Embryonic facial prominence (tissue), 1 donor: ENCODE measurements at regions not wholly inside any gene's neighbourhood (a gene's known extent, or its start where the extent isn't known, plus 50 kb on each side); places are given as distances from the start of the nearest gene placed in this dataset.

Experiments
- DNase-seq: peaks from one replicate; pipeline ENCODE4 v3.0.0-alpha.2; 2016; ENCODE audit errors: extremely low spot score

- DNase-seq: no peak
Observed at GRCh38 chr1:10897321-10897980, 101.0 kb upstream of the CASZ1 start.

DNA sequence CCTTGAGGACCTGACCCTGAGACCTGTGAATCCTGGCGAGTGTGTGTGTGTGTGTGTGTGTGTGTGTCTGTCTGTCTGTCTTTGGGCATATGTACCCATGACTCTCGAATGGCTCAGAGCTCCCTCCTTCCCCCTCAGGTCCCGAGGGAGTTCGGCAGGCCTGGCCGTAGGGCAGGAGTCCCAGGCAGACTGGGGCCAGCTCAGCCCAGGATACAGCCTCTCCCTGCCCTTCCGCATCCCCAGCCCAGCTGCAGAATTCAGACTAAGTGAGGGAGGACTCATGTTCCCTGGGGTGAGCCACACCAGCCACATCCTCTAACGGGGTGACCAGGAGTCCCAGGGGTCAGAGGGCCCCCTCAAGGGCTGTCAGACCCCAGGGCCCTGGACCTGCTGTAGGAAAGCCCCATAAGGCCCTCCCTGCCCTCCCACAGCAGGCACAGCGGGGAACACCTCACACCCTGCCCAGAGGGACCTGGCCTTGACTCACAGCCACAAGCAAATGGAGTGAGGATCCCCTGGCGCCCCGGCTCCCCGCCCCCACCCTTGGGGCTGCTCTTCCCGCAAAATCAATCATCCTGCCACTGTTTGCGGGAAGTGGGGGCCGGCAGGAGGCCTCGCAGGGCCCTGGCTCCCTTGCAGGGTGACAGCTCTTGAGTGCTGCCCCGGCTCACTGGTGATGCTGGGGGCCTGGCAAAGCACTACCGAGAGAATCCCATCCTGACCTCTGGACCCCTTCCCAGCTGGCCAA, 101.7 kb upstream of the CASZ1 start:
- no peak for DNase-seq

GRCh38 chr1:10898921-10899320, 102.5 kb upstream of the CASZ1 start:
- DNase-seq: no peak

GRCh38 chr1:10899490-10900250, 103.2 kb upstream of the CASZ1 start:
- no peak for DNase-seq

- DNase-seq: no peak
Observed at GRCh38 chr1:10900251-10900651, 103.8 kb upstream of the CASZ1 start.

GRCh38 chr1:10900691-10901090, 104.2 kb upstream of the CASZ1 start:
- DNase-seq: no peak

DNA sequence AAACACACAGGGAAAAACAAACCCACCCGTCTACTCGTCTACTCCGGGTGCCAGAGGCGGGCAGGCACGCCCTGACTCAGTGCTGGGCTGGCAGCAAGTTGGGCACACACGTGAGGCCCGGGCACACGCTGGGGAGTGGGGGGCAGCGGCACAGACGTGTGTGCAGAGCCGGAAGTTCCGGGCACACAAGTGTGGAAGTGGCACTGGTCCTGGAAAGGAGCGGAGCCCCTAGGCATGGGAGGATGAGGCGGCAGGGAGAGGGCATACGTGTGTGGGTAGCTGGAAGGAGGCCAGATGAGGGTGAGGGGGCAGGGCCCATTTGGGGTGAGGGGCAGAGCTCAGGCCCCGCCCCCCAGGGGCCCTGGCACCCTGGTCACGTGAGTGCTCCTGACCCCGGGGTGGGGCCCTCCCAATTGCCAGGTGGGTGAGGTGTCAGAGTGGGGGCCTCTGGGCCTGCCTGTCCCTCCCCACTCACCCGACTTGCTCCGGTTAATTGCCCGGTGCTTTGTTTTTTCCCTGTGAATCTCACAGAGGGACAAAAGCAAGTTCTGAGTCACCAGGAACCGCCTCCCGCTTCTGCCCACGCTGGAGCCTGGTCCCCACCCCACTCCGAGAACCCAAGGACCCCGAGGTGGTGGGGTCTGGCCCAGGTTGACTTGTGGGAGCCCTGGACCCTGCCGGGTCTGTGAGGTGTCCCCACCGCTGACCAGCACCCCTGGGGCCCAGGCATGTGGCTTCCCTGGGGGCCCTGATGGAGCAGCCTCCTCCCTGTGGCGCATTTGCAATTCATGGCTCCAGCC, 104.8 kb upstream of the CASZ1 start:
- no peak for DNase-seq

DNA sequence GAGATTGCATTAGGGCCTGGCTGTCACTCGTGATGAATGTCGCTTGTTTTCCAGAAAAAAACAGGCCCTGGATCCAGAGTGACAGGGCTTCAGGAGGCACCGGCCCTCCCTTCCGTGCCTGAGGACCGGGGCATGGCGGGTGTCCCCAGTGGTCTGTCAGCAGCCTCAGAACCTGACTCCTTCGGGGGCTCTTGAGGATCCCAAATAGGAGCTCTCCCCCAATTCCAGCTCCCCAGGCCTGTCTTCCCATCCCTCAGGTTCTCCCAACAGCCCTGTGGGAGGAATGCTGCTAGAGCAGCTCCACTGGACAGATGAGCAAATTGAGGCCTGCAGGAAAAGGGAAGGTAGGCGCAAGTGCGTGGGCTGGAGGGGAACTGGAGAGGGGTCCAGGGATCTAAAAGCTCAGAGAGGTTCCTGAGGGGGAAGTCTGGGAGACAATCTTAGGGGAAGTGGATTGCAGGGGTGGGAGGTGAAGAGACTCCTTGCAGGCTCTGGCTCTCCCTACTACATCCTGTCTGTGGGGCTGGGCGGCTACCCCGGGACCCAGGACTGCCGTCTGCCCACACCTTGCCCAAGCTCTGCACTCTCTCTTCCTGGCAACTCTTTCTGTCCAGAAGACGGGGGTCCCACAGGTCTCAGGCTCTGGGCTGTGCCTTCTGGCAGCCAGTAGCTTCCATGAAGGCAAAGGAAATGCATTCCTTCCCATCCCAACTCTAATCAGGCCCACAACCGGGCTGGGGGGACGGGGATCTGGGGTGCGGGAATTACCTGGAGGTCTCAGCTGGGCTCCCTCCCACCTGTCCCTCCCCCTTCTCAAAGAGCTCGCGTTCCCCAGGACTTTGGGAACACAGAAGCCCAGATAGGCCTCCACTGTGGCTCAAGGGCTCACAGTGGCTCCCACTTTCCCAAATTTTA, 105.7 kb upstream of the CASZ1 start:
- no peak for DNase-seq

GRCh38 chr1:10903421-10903820, 107.0 kb upstream of the CASZ1 start:
- DNase-seq: no peak

- no peak for DNase-seq
Observed at GRCh38 chr1:10903821-10904220, 107.4 kb upstream of the CASZ1 start.

DNA sequence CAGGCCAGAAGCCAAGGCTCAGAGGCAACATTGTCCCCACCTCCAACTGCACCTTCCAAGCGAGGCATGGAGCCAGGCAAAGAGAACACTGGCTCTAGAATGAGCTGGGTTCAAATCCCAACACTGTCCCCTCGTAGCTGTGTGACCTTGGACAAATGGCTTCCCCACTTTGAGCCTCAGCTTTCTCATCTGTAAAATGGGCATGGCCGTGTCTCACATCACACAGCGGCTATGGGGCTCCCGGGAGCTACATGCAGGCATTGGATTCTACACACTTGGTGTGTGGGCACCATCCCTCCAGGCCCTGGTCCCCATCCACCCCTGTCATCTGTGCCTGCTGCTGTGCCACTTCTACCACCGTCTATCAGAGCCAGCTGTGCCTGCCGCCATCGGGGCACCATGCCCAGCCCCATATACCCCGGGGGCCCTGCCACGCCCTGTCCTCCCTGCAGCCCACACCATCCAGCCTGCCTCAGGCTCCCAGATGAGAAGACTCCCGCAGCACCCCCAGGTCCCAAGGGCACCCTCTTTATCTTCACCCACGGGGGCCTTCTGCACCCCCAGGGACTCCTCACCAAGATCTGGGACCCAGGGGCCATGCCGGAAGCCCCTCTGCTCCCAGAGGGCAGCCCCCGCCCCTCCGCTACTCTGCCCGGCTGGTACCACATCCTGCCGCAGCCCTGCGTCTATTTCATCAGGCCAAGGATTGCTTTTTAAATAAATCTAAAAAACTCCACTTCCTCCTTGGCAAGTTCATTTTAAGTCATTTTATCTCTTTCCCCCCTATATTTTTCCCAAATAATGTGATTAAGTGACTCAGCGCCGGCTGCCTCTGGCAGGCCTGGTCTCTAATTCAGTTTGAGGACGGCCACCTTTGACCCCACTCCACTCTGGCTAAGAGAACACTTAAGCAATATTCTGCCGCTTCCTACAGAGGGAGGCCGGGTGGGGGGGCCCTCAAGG, 107.8 kb upstream of the TARDBP start:
- no peak for DNase-seq

DNA sequence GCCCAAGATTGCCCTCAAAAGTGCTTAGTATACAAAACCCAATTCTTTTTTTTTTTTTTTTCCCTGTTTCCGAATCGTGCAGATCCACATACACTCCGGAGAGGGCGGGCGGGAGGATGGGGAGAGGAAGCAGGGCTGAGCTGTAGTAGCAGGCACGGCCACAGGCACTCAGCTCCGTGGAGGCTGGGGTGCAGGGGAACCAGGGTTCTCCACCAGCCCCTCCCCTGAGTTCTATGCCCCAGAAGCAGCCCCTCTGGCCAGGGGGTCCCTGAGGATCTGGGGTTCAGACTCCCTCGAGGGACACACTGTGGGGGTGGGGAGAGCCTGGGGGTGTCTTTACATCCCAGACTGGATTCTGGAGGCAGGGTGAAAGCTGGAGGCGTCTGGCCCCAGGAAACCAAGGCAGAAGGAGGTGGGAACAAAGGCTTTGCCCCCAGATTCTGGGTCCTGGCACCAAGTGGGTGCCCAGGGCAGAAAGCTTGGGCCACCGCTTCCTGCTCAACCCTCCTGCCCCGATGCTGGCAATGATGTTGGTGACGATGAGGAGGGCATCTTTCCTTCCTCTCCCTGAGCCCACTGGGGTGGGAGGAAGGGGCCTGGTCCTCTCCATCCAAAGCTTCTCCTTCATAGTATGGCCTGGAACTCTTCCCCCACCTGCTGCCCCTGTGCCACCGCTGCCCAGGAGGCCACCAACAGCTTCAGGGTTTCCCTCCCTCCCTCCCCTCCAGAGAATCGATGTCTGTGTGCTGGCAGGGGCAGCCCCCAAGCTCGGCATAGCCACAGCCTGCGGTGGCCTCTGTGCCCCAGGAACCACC, 106.4 kb upstream of the TARDBP start:
- no peak for DNase-seq

DNA sequence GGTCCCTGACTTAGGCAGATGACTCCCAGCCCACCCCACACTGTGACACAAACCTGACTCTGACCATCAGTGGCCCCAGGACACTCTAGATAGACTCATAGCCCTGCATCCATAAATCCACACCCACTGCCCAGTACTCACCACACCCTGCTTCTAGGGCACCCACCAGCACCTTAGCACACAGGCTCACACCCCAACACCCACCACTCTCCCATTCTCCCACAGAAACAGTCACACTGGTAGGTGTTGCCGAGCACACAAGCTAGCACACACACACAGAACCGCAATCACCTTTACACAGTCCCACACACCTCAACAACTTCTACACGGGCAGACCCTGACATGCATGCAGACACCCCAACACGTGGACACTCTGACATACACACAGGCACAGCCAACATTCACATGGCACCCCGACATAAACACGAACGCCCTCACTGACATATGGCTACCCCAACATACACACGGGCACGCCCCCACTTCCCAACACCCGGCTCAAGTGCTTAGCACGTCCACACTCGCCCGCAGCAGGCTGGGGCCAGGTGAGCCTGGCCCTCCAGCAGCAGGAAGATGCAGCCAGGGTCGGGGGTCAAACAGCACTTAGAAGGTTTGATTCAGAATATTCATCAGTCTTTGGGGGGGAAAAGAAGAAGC, 105.5 kb upstream of the TARDBP start:
- DNase-seq: no peak

GRCh38 chr1:10908266-10908665, 104.2 kb upstream of the TARDBP start:
- no peak for DNase-seq

DNA sequence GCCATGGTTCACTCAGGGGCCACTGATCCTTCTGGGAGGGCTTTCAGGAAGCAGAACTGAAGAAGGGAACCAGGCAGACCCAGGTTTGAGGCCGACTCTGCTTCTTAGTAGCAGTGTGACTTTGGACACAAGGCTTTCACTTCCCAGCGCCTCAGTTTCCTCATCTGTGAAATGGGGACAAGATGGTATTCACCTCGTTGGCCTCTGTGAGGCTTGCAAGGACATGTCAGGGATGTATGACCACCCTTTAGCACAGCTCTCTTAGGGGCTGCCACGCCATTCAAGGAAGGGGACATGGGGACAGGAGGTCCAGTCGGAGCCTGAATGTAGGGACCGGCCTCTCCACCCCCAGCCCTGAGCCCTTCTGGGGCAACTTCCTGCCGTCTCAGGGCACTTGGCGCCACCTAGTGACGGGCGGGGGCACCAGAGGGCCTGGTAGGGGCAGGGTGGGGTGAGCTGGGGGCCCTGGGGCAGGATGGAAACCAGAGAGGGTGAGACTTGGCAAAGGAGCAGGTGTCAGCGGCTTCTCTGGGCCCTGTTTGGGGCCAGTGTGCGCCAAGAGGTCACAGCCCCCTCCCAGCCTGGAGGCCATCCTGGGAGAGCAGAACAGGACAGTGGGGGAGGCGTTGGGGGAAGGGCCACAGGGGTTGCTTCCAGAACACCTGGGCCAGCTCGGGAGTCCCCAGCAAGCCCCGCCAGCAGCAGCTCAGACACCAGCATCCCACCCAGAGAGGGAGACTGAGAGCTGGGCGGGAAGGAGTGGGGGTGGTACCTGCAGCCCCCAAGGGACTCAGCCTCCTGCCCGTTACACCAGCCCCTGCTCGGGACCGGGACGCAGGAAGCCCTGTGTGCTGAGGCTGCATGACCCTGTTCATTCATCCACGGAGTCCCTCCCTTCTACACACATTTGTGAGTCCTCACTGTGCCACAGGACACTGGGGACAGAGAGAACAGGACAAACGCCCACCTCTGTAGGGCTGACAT, 102.5 kb upstream of the TARDBP start:
- no peak for DNase-seq

- DNase-seq: no peak
Observed at GRCh38 chr1:10910681-10911489, 101.6 kb upstream of the TARDBP start.
